ENCODE measurements at regions not wholly inside any gene's neighbourhood (a gene's known extent, or its start where the extent isn't known, plus 50 kb on each side); places are given as distances from the start of the nearest gene placed in this dataset.

DNA sequence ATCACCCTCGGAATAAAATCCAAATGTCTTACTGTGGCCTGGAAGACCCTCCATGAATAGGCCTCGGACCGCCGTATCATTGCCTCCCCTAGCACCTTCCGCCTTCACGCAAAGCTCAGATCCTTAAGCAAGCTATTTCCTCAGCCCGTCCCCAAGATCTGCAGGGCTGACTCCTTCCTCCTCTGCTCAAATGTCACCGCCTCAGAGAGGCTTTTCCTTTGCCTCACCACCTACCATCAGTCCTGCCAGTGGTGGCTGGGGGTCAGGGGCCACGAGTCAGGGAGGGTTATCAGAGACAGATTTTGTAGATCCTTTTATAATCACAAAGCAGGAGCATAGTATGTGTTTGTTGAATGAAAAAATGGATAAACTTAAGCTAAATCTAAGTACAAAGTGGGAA is 74.4 kb upstream of the KIF2A start:
- TF ChIP-seq POLR2A (IDR thresholded peaks at IDR 0.05) (no peak), CTCF (IDR thresholded peaks at IDR 0.05) (no peak)

All from body of pancreas (tissue), 4 donors.